GM23248 (cell line): ENCODE measurements at regions not wholly inside any gene's neighbourhood (a gene's known extent, or its start where the extent isn't known, plus 50 kb on each side); places are given as distances from the start of the nearest gene placed in this dataset.

ENCODE experiments used
- EZH2 ChIP-seq: fragments of 200-600 bp; sonication (generic); IDR thresholded peaks from 2 replicates; pipeline ENCODE4 v1.6.1; 2018; ENCODE audit warnings: antibody characterized with exemption, mild to moderate bottlenecking; ENCODE audit not compliant: insufficient read depth, poor library complexity, severe bottlenecking
- EZH2phosphoT487 ChIP-seq: fragments of 200-600 bp; sonication (generic); IDR thresholded peaks from 2 replicates; pipeline ENCODE4 v1.6.1; 2018; ENCODE audit warnings: antibody characterized with exemption, moderate library complexity, mild to moderate bottlenecking, low read depth; ENCODE audit not compliant: insufficient read depth

GRCh38 chr18:56166914-56167313, 471.5 kb downstream of the TXNL1 start:
- no peak for TF ChIP-seq EZH2
- TF ChIP-seq EZH2phosphoT487: no peak
